HCT116 (cell line): ENCODE measurements at regions not wholly inside any gene's neighbourhood (a gene's known extent, or its start where the extent isn't known, plus 50 kb on each side); places are given as distances from the start of the nearest gene placed in this dataset.
"Not testable (repeated sequence)": the region's sequence is repeated elsewhere in the genome, so short reads cannot be mapped to it uniquely, and the experiment has no call there.

Source experiments
- ATF3 ChIP-seq: IDR thresholded peaks from 2 replicates; pipeline ENCODE4 v1.6.1; 2012
- CEBPB ChIP-seq: IDR thresholded peaks from 2 replicates; pipeline ENCODE4 v1.6.1; 2012; ENCODE audit warnings: low read depth
- EGR1 ChIP-seq: IDR thresholded peaks from 2 replicates; pipeline ENCODE4 v1.6.1; 2012; ENCODE audit warnings: low read depth
- EZH2 ChIP-seq: fragments of 200-600 bp; sonication (generic); IDR thresholded peaks from 2 replicates; pipeline ENCODE4 v1.6.1; 2017; ENCODE audit warnings: antibody characterized with exemption, mixed run types
- EZH2phosphoT487 ChIP-seq: fragments of 200-600 bp; IDR thresholded peaks from 2 replicates; pipeline ENCODE4 v1.6.1; 2018; ENCODE audit warnings: antibody characterized with exemption, borderline replicate concordance
- MAX ChIP-seq: IDR thresholded peaks from 2 replicates; pipeline ENCODE4 v1.6.1; 2012
- POLR2A ChIP-seq: IDR thresholded peaks from 2 replicates; pipeline ENCODE4 v1.7.0; 2011; ENCODE audit warnings: borderline replicate concordance; ENCODE audit not compliant: insufficient read depth, insufficient read length; ENCODE audit errors: extremely low read depth
- POLR2AphosphoS5 ChIP-seq: IDR thresholded peaks from 2 replicates; pipeline ENCODE4 v1.6.1; 2011; ENCODE audit warnings: mild to moderate bottlenecking, low read depth, low read length, moderate library complexity
- RAD21 ChIP-seq: IDR thresholded peaks from 2 replicates; pipeline ENCODE4 v1.6.1; 2012; ENCODE audit warnings: low read depth, mild to moderate bottlenecking
- REST ChIP-seq: IDR thresholded peaks from 2 replicates; pipeline ENCODE4 v1.6.1; 2012; ENCODE audit warnings: low read depth
- SIN3A ChIP-seq: IDR thresholded peaks from 2 replicates; pipeline ENCODE4 v1.6.1; 2012; ENCODE audit warnings: low read depth
- ZNF274 ChIP-seq: fragments of 200-500 bp; sonication (Bioruptor generic); IDR thresholded peaks from 2 replicates; pipeline ENCODE4 v1.6.1; 2014; ENCODE audit warnings: mild to moderate bottlenecking, low read depth, low read length, inconsistent platforms
- TF ChIP-seq, protein P1 (sequence below), 3 experiments: fragments of 200-600 bp in 1 of 3; sonication (generic) in 1 of 3; IDR thresholded peaks in 2 of 3; conservative IDR thresholded peaks in 1 of 3; 2 replicates each; pipeline ENCODE4 v1.5.1; 2012 to 2017; ENCODE audit warnings: low read depth in 2 of 3, low read length in 2 of 3, antibody characterized with exemption in 1 of 3, borderline replicate concordance in 1 of 3, control low read depth in 1 of 3, mild to moderate bottlenecking in 1 of 3, mixed read lengths in 1 of 3, mixed run types in 1 of 3, moderate library complexity in 1 of 3; ENCODE audit not compliant: insufficient read depth in 1 of 3
- TF ChIP-seq, protein P2 (sequence below): IDR thresholded peaks from 2 replicates; pipeline ENCODE4 v1.6.1; 2011; ENCODE audit warnings: mild to moderate bottlenecking, low read length, moderate library complexity; ENCODE audit not compliant: insufficient replicate concordance; ENCODE audit errors: extremely low read depth

- TF ChIP-seq, protein P1, sequence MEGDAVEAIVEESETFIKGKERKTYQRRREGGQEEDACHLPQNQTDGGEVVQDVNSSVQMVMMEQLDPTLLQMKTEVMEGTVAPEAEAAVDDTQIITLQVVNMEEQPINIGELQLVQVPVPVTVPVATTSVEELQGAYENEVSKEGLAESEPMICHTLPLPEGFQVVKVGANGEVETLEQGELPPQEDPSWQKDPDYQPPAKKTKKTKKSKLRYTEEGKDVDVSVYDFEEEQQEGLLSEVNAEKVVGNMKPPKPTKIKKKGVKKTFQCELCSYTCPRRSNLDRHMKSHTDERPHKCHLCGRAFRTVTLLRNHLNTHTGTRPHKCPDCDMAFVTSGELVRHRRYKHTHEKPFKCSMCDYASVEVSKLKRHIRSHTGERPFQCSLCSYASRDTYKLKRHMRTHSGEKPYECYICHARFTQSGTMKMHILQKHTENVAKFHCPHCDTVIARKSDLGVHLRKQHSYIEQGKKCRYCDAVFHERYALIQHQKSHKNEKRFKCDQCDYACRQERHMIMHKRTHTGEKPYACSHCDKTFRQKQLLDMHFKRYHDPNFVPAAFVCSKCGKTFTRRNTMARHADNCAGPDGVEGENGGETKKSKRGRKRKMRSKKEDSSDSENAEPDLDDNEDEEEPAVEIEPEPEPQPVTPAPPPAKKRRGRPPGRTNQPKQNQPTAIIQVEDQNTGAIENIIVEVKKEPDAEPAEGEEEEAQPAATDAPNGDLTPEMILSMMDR (IDR thresholded peaks at IDR 0.05 in 2 of 3, conservative IDR thresholded peaks at IDR 0.05 in 1 of 3; ENCODE audit: borderline replicate concordance in 1 of 3, insufficient read depth in 1 of 3, low read depth in 2 of 3, low read length in 2 of 3): not testable (repeated sequence)
- not testable (repeated sequence) for TF ChIP-seq POLR2AphosphoS5, ATF3, POLR2A, EZH2, EZH2phosphoT487, REST, EGR1, MAX, SIN3A, RAD21, CEBPB, ZNF274
- TF ChIP-seq, protein P2, sequence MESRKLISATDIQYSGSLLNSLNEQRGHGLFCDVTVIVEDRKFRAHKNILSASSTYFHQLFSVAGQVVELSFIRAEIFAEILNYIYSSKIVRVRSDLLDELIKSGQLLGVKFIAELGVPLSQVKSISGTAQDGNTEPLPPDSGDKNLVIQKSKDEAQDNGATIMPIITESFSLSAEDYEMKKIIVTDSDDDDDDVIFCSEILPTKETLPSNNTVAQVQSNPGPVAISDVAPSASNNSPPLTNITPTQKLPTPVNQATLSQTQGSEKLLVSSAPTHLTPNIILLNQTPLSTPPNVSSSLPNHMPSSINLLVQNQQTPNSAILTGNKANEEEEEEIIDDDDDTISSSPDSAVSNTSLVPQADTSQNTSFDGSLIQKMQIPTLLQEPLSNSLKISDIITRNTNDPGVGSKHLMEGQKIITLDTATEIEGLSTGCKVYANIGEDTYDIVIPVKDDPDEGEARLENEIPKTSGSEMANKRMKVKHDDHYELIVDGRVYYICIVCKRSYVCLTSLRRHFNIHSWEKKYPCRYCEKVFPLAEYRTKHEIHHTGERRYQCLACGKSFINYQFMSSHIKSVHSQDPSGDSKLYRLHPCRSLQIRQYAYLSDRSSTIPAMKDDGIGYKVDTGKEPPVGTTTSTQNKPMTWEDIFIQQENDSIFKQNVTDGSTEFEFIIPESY: not testable (repeated sequence)
Measured at GRCh38 chr1:149700220-149700619, 82.3 kb upstream of the FCGR1A start.
